Right cardiac atrium (tissue), 5 donors: ENCODE measurements at regions not wholly inside any gene's neighbourhood (a gene's known extent, or its start where the extent isn't known, plus 50 kb on each side); places are given as distances from the start of the nearest gene placed in this dataset.
"Not testable (repeated sequence)": the region's sequence is repeated elsewhere in the genome, so short reads cannot be mapped to it uniquely, and the experiment has no call there.

ENCODE experiments used
- ATAC-seq, 2 donors: fragments of 200-7000 bp; cut with Tn5 transposase; one replicate each; pipeline versions ENCODE4 v1.8.0 to v1.9.1; 2020; ENCODE audit warnings: moderate library complexity in 2 of 2, mild to moderate bottlenecking in 1 of 2
- DNase-seq, 3 donors: peaks; one replicate each; pipeline ENCODE4 v3.0.0-alpha.2; 2020
- H3K27ac ChIP-seq: one replicate; pipeline ENCODE4 v1.5.1; 2013; ENCODE audit warnings: mild to moderate bottlenecking, low read length, control low read depth, moderate library complexity
- H3K27me3 ChIP-seq: one replicate; pipeline ENCODE4 v1.6.1; 2013; ENCODE audit not compliant: control insufficient read depth, insufficient read depth
- H3K4me1 ChIP-seq: one replicate; pipeline ENCODE4 v1.6.1; 2013; ENCODE audit warnings: low read length; ENCODE audit not compliant: control insufficient read depth, insufficient read depth
- H3K4me3 ChIP-seq: one replicate; pipeline ENCODE4 v1.5.1; 2013; ENCODE audit warnings: low read length, control low read depth
- H3K9me3 ChIP-seq: one replicate; pipeline ENCODE4 v1.6.1; 2013; ENCODE audit warnings: low read length; ENCODE audit not compliant: control insufficient read depth
- WGBS: extraction: QIAGEN DNeasy Blood & Tissue Kit; methylation state at CpG from one replicate; pipeline ENCODE4 v1.1.7; 2013; 5-methylcytosine and 5-hydroxymethylcytosine counted together
- intact Hi-C, 4 donors: fragments of 100-400 bp; cut with DNase I; formaldehyde crosslinking; loops; one replicate each; pipeline versions ENCODE4 v1.11.0 to v1.14.0; 2022 to 2023
- donor health status: healthy with polysubstance abuse.
- donor health status: DM: no; HTN: yes; CAD: no.
- donor health status: DM: no; HTN: no; CAD: no.
- donor health status: DM: no; HTN: yes; CAD: no; lungs with severe emphysema.
- donor health status: DM: yes; HTN: yes; CAD: no.

DNA sequence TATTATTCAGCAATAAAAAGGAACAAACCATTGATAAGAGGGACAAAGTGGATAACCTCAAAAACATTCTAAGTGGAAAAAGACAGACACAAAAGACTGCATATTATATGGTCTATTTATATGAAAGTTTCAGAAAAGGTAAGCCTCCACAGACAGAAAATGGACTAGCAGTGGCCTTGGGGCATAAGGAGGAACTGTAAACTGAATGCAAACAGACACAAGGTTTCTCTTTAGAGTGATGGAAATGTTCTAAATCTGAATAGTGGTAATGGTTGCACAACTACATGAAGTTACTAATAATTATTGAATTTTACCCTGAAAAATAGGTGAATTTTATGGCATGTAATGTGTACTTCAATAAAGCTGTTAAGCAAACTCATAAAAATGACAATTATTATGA is 286.3 kb upstream of the PAPPA start:
- DNase-seq (no peak), ATAC-seq (no peak)
- no peak overlapping the region for H3K27ac ChIP-seq
- intact Hi-C loops: no loop called here
- H3K27me3 ChIP-seq: no peaks in the 10 kb centered on the region
- no peaks in the 10 kb centered on the region for H3K9me3 ChIP-seq
- no peaks in the 10 kb centered on the region for H3K4me1 ChIP-seq
- no peak overlapping the region for H3K4me3 ChIP-seq

DNA sequence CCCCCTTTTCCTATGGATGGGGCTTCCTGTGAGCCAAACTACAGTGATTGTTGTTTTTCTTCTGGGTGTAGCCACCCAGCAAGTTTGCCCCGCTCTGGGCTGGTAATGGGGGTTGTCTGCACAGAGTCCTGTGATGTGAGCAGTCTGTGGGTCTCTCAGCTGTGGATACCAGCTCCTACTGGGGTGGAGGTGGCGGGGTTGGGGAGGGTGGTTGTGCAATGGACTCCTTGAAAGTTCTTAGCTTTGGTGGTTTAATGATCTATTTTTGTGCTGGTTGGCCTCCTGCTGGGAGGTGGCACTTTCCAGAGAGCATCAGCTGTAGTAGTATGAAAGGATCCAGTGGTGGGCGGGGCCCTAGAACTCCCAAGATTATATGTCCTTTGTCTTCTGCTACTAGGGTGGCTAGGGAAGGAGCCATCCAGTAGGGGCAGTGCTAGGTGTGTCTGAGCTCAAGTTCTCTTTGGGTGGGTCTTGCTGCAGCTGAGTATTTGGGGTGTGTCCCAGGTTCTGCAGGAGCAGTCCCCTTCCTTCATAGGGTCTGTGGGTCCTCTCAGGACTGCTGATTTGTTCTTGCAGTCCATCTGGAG is 275.6 kb upstream of the PAPPA start:
- Histone ChIP-seq H3K27ac (no peak overlapping the region), H3K9me3 (no peaks in the 10 kb centered on the region), H3K4me3 (no peak overlapping the region), H3K27me3 (no peaks in the 10 kb centered on the region), H3K4me1 (no peaks in the 10 kb centered on the region)
- no peak for ATAC-seq
- 92% methylated on average over 3 of the region's 3 CpGs for WGBS
- intact Hi-C loops: no loop called here
- DNase-seq: no peak

- intact Hi-C loops: no loop called here
- Histone ChIP-seq H3K4me1 (peaks cover under 1% of the 10 kb centered on the region), H3K27ac (no peak overlapping the region), H3K27me3 (no peaks in the 10 kb centered on the region), H3K4me3 (no peak overlapping the region), H3K9me3 (no peaks in the 10 kb centered on the region)
- WGBS: 33% methylated on average over 3 of the region's 3 CpGs
- DNase-seq (no peak), ATAC-seq (no peak)
Measured at GRCh38 chr9:115879451-115879850, 274.1 kb upstream of the PAPPA start.

GRCh38 chr9:115880221-115880885 is 273.2 kb upstream of the PAPPA start:
- ATAC-seq (no peak), DNase-seq (no peak)
- no peaks in the 10 kb centered on the region for H3K9me3 ChIP-seq
- H3K4me3 ChIP-seq: no peak overlapping the region
- no peaks in the 10 kb centered on the region for H3K27me3 ChIP-seq
- intact Hi-C loops: loop anchor here in 1 of 4 donors (10.0 kb wide), 1 partner anchor 694 kb away; no protein-coding TSS in a partner anchor
- WGBS: 69% methylated on average over 5 of the region's 5 CpGs
- H3K27ac ChIP-seq: no peak overlapping the region
- H3K4me1 ChIP-seq: peaks cover 1% of the 10 kb centered on the region

DNA sequence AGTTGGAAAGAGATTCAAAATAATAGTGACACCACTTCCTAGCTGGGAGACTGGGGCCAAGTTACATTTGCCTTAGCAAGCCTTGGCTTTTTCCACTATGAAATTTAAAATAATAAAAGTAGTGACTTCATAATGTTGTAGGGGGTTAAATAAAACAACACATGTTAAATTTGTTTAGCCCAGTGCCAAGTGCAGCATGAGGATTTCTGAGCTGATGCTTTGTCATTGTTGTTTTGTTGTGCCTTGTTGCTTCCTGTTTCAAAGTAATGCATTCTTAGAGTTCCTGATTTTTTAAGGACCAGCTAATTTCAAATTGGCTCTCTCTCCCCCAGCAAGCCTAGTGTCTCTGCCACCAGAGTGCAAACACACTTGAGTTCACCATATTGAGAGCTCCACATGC is 270.7 kb upstream of the PAPPA start:
- H3K27me3 ChIP-seq: no peaks in the 10 kb centered on the region
- no peaks in the 10 kb centered on the region for H3K9me3 ChIP-seq
- H3K4me1 ChIP-seq: peaks cover 1% of the 10 kb centered on the region
- H3K27ac ChIP-seq: no peak overlapping the region
- no peak for DNase-seq
- H3K4me3 ChIP-seq: no peak overlapping the region
- intact Hi-C loops: loop anchor here in 1 of 4 donors (10.0 kb wide), 1 partner anchor 692 kb away; no protein-coding TSS in a partner anchor
- ATAC-seq: no peak

GRCh38 chr9:115883467-115884329 is 269.9 kb upstream of the PAPPA start:
- 43% methylated on average over 5 of the region's 5 CpGs for WGBS
- ATAC-seq: peak; percentile 46 to 77
- peak in 1 of 3 donors; percentile 42 for DNase-seq
- H3K4me1 ChIP-seq: peaks cover 1% of the 10 kb centered on the region
- no peak overlapping the region for H3K27ac ChIP-seq
- no peaks in the 10 kb centered on the region for H3K9me3 ChIP-seq
- no peak overlapping the region for H3K4me3 ChIP-seq
- intact Hi-C loops: loop anchor here in 1 of 4 donors (10.0 kb wide), 1 partner anchor 691 kb away; no protein-coding TSS in a partner anchor
- H3K27me3 ChIP-seq: no peaks in the 10 kb centered on the region

GRCh38 chr9:115884846-115885245 is 268.7 kb upstream of the PAPPA start:
- intact Hi-C loops: loop anchor here in 1 of 4 donors (10.0 kb wide), 1 partner anchor 690 kb away; no protein-coding TSS in a partner anchor

DNA sequence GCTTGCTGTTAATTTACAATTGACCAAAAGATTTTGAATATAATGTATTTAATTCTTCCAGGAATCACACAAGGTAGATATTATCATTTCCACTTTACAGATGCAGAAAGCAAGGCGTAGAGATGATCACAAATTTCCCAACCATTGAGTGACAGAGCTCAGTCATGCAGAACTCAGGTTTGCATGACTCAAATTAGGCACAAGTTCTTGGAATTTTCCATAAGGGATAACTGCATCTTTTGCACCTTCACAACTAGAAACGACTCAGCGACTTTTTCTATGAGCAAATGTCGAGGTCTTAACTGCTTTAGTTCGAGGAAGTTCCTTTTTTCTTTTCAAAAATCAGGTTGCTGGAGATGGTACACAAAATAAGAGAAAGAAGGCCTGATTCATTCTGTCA is 265.5 kb upstream of the PAPPA start:
- intact Hi-C loops: loop anchor here in 1 of 4 donors (10.0 kb wide), 1 partner anchor 687 kb away; no protein-coding TSS in a partner anchor
- 81% methylated on average over 5 of the region's 5 CpGs for WGBS

More at GRCh38 chr9:115884846-115885245, 268.7 kb upstream of the PAPPA start:
- H3K9me3 ChIP-seq: no peaks in the 10 kb centered on the region
- no peak for DNase-seq
- no peaks in the 10 kb centered on the region for H3K27me3 ChIP-seq
- WGBS: 50% methylated on average over 2 of the region's 2 CpGs
- no peak overlapping the region for H3K27ac ChIP-seq
- ATAC-seq: no peak
- H3K4me1 ChIP-seq: peaks cover 1% of the 10 kb centered on the region
- no peak overlapping the region for H3K4me3 ChIP-seq

DNA sequence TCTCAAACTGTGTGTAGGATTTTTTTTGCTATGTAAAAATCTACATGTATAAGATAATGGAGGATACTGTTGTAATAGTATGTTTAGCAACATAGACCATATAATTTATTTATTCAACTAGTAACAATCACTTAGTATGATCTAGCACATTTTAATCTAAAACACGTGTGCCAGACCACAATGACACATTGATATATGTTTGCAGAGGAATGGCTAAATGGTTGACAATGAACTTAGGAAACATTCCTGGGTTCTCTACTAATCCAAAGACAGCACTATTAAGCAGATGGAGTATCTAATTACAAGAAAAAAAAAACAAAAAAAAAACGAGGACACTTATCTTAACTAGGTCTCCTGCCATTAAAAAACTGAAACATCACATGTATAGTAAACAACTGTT is 261.7 kb upstream of the PAPPA start:
- ATAC-seq (no peak), DNase-seq (no peak)
- Histone ChIP-seq H3K27ac (no peak overlapping the region), H3K9me3 (no peaks in the 10 kb centered on the region), H3K27me3 (no peaks in the 10 kb centered on the region), H3K4me1 (no peaks in the 10 kb centered on the region), H3K4me3 (no peak overlapping the region)
- WGBS: 47% methylated on average over 2 of the region's 2 CpGs
- intact Hi-C loops: no loop called here

More for the DNA sequence above, 265.5 kb upstream of the PAPPA start:
- ATAC-seq (no peak), DNase-seq (no peak)
- H3K27ac ChIP-seq: no peak overlapping the region
- peaks cover 1% of the 10 kb centered on the region for H3K4me1 ChIP-seq
- no peak overlapping the region for H3K4me3 ChIP-seq
- H3K9me3 ChIP-seq: no peaks in the 10 kb centered on the region
- no peaks in the 10 kb centered on the region for H3K27me3 ChIP-seq

DNA sequence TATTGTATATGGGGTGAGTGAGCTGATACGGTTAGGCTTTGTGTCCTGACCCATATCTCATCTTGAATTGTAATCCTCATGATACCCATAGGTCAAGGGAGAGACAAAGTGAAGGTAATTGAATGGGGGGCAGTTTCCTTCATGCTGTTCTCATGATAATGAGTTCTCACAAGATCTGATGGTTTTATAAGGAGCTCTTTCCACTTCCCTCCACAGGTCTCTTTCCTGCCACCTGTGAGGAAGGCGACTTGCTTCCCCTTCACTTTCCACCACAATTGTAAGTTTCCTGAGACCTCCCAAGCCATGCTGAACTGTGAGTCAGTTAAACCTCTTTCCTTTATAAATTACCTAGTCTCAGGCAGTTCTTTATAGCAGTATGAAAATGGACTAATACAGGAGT is 255.1 kb upstream of the PAPPA start:
- H3K27me3 ChIP-seq, DNase-seq, H3K9me3 ChIP-seq, H3K4me1 ChIP-seq, H3K4me3 ChIP-seq, H3K27ac ChIP-seq, ATAC-seq, intact Hi-C loops: not testable (repeated sequence)
- WGBS: 69% methylated on average over 2 of the region's 2 CpGs

GRCh38 chr9:115900698-115901097 is 252.9 kb upstream of the PAPPA start:
- H3K9me3 ChIP-seq: no peaks in the 10 kb centered on the region
- no peaks in the 10 kb centered on the region for H3K4me1 ChIP-seq
- ATAC-seq: no peak
- H3K27ac ChIP-seq: no peak overlapping the region
- intact Hi-C loops: no loop called here
- no peak overlapping the region for H3K4me3 ChIP-seq
- H3K27me3 ChIP-seq: no peaks in the 10 kb centered on the region
- DNase-seq: no peak
